Ishikawa (cell line): ENCODE measurements at regions not wholly inside any gene's neighbourhood (a gene's known extent, or its start where the extent isn't known, plus 50 kb on each side); places are given as distances from the start of the nearest gene placed in this dataset.

Experiments used
- EP300 ChIP-seq: IDR thresholded peaks from 2 replicates; pipeline ENCODE4 v1.6.1; 2012; ENCODE audit warnings: borderline replicate concordance
- FOXM1 ChIP-seq: IDR thresholded peaks from 2 replicates; pipeline ENCODE4 v1.6.1; 2012; ENCODE audit warnings: low read depth, borderline replicate concordance
- RAD21 ChIP-seq: IDR thresholded peaks from 2 replicates; pipeline ENCODE4 v1.6.1; 2012; ENCODE audit warnings: low read depth
- REST ChIP-seq: IDR thresholded peaks from 2 replicates; pipeline ENCODE4 v1.6.1; 2012; ENCODE audit warnings: low read depth, mild to moderate bottlenecking
- TCF12 ChIP-seq: IDR thresholded peaks from 2 replicates; pipeline ENCODE4 v1.6.1; 2012; ENCODE audit warnings: low read depth
- USF1 ChIP-seq: IDR thresholded peaks from 2 replicates; pipeline ENCODE4 v1.6.1; 2012
- YY1 ChIP-seq: IDR thresholded peaks from 2 replicates; pipeline ENCODE4 v1.6.1; 2012; ENCODE audit warnings: low read depth

DNA sequence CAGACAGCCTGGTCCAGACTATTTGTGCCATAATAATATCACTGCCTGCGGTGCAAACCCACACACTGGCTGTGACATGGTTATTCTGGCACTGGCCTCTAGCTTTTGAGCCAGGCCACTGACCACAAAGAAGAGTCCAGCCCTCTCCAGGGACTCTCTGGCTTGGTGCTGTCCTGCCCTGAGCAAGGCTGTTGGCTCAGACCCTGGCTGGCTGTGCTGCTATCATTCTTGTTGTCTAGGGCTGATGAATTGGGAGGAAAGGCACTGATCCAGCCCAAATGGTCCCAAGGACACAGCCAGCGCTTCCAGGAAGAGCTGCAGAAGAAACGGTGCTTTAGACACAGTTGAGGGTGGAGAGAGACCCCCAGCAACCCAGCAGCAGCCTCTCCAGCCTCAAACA is 80.8 kb downstream of the TMEM130 start:
- TF ChIP-seq USF1 (no peak), EP300 (no peak), REST (no peak), TCF12 (no peak), RAD21 (no peak), YY1 (no peak), FOXM1 (no peak)
